Endothelial cell of umbilical vein (primary cell): ENCODE measurements at regions not wholly inside any gene's neighbourhood (a gene's known extent, or its start where the extent isn't known, plus 50 kb on each side); places are given as distances from the start of the nearest gene placed in this dataset.

ENCODE experiments used
- BruUV-seq: library from RNA; stranded (reverse); fragments of 400-500 nt; replicated peaks from 2 replicates; lab custom pipeline; 2021; lab: Mats Ljungman, UMichigan
- CTCF ChIA-PET: fragments of 300-600, 350-600 bp; sonication (Branson Sonifier 250); formaldehyde crosslinking; loops from one replicate; lab custom pipeline; 2021; ENCODE audit warnings: antibody characterized with exemption, inconsistent platforms; lab: Charles Lee
- POLR2A ChIA-PET: fragments of 300-600, 350-600 bp; sonication (Branson Sonifier 250); formaldehyde crosslinking; loops from one replicate; lab custom pipeline; 2021; ENCODE audit warnings: antibody characterized with exemption, inconsistent platforms; lab: Charles Lee
- DNase-seq: peaks from one replicate; pipeline ENCODE4 v3.0.0-alpha.2; 2011; ENCODE audit warnings: low read depth, low spot score
- FAIRE-seq: peaks from 2 replicates; lab custom pipeline; 2011; peaks lifted over from hg19 to GRCh38; lab: Jason Lieb, UNC
- H2AFZ ChIP-seq: 2 replicates; pipeline ENCODE4 v1.6.0; 2012; ENCODE audit warnings: low read depth, low read length, control low read depth, inconsistent platforms
- H3K27ac ChIP-seq: 2 replicates; pipeline ENCODE4 v1.5.1; 2011; ENCODE audit warnings: low read depth, mild to moderate bottlenecking, control low read depth, low read length, moderate library complexity; ENCODE audit not compliant: insufficient read depth
- H3K27me3 ChIP-seq, 2 experiments: 2 replicates each; pipeline versions ENCODE4 v1.6.0 to v1.6.1; 2011; ENCODE audit warnings: low read length in 2 of 2, mixed read lengths in 1 of 2; ENCODE audit not compliant: control insufficient read depth in 2 of 2, insufficient read depth in 2 of 2
- H3K36me3 ChIP-seq, 2 experiments: 2 replicates in 1 of 2; 3 replicates in 1 of 2; pipeline ENCODE4 v1.5.1; 2011; ENCODE audit warnings: low read length in 2 of 2, mild to moderate bottlenecking in 1 of 2, moderate library complexity in 1 of 2; ENCODE audit not compliant: control insufficient read depth in 2 of 2, insufficient read depth in 2 of 2; ENCODE audit errors: extremely low read depth in 1 of 2
- H3K4me1 ChIP-seq: 3 replicates; pipeline ENCODE4 v1.5.1; 2011; ENCODE audit warnings: mild to moderate bottlenecking, low read length; ENCODE audit not compliant: control insufficient read depth, insufficient read depth; ENCODE audit errors: extremely low read depth
- H3K4me2 ChIP-seq: 2 replicates; pipeline ENCODE4 v1.6.1; 2011; ENCODE audit warnings: low read length, control low read depth, mixed read lengths; ENCODE audit not compliant: insufficient read depth
- H3K4me3 ChIP-seq, 3 experiments: fragments of 200-600 bp in 1 of 3; sonication (generic), shearing (Covaris generic) in 1 of 3; replicated peaks in 1 of 3; 2 replicates each; pipeline ENCODE4 v1.5.1; 2011 to 2016; ENCODE audit warnings: control low read depth in 3 of 3, low read length in 3 of 3, mild to moderate bottlenecking in 2 of 3, inconsistent platforms in 1 of 3, low read depth in 1 of 3, moderate library complexity in 1 of 3; ENCODE audit not compliant: insufficient read depth in 1 of 3
- H3K79me2 ChIP-seq: 2 replicates; pipeline ENCODE4 v1.6.0; 2012; ENCODE audit warnings: low read length, inconsistent platforms; ENCODE audit not compliant: control insufficient read depth, insufficient read depth
- H3K9ac ChIP-seq: replicated peaks from 2 replicates; pipeline ENCODE3; 2011; ENCODE audit warnings: low read length, control low read depth; ENCODE audit not compliant: insufficient read depth; ENCODE audit errors: extremely low read depth
- H3K9me1 ChIP-seq: replicated peaks from 3 replicates; pipeline ENCODE4 v1.6.0; 2011; ENCODE audit warnings: mild to moderate bottlenecking, low read length; ENCODE audit not compliant: control insufficient read depth, insufficient read depth; ENCODE audit errors: extremely low read depth
- H3K9me3 ChIP-seq: replicated peaks from 2 replicates; pipeline ENCODE4 v1.5.1; 2012; ENCODE audit warnings: low read length, inconsistent platforms; ENCODE audit not compliant: control insufficient read depth, insufficient read depth
- H4K20me1 ChIP-seq: replicated peaks from 2 replicates; pipeline ENCODE3; 2011; ENCODE audit warnings: mild to moderate bottlenecking, low read length; ENCODE audit not compliant: control insufficient read depth, insufficient read depth; ENCODE audit errors: extremely low read depth
- CTCF ChIP-seq, 2 donors: IDR thresholded peaks; 1 replicate in 1 of 2; 2 replicates in 1 of 2; pipeline ENCODE4 v1.5.1; 2011; ENCODE audit warnings: low read length in 2 of 2, mild to moderate bottlenecking in 2 of 2, moderate library complexity in 2 of 2, control low read depth in 1 of 2, inconsistent platforms in 1 of 2, low read depth in 1 of 2; ENCODE audit not compliant: insufficient read depth in 1 of 2; ENCODE audit errors: extremely low read depth in 1 of 2
- EZH2 ChIP-seq: IDR thresholded peaks from 2 replicates; pipeline ENCODE4 v1.6.1; 2012; ENCODE audit warnings: borderline replicate concordance, low read depth, mild to moderate bottlenecking, moderate library complexity, low read length, inconsistent platforms; ENCODE audit not compliant: severe bottlenecking
- FOS ChIP-seq: IDR thresholded peaks from 2 replicates; pipeline ENCODE4 v1.6.1; 2011; ENCODE audit warnings: mild to moderate bottlenecking, low read length, moderate library complexity, borderline replicate concordance; ENCODE audit not compliant: insufficient read depth
- GATA2 ChIP-seq: IDR thresholded peaks from 2 replicates; pipeline ENCODE4 v1.7.0; 2011; ENCODE audit warnings: low read depth, mild to moderate bottlenecking, moderate library complexity, mixed read lengths, low read length; ENCODE audit not compliant: insufficient read length, insufficient read depth
- JUN ChIP-seq: IDR thresholded peaks from 2 replicates; pipeline ENCODE4 v1.6.1; 2011; ENCODE audit warnings: borderline replicate concordance, low read depth; ENCODE audit not compliant: insufficient read length, insufficient read depth
- MAX ChIP-seq: IDR thresholded peaks from 2 replicates; pipeline ENCODE4 v1.6.1; 2011; ENCODE audit not compliant: insufficient read depth, insufficient read length
- MYC ChIP-seq: IDR thresholded peaks from one replicate; pipeline ENCODE4 v1.6.1; 2011; ENCODE audit warnings: mild to moderate bottlenecking, low read depth, low read length
- POLR2A ChIP-seq: IDR thresholded peaks from 2 replicates; pipeline ENCODE4 v1.6.1; 2012; ENCODE audit warnings: low read depth, mild to moderate bottlenecking, control low read depth, low read length
- POLR2AphosphoS5 ChIP-seq: IDR thresholded peaks from 2 replicates; pipeline ENCODE4 v1.6.1; 2012; ENCODE audit warnings: low read depth, mild to moderate bottlenecking, control low read depth, low read length, moderate library complexity; ENCODE audit not compliant: insufficient read depth
- dilution Hi-C: fragments of 300-500 bp; cut with MboI; formaldehyde crosslinking; loops from one replicate; pipeline ENCODE4 v1.15.0; 2019; ENCODE audit warnings: low sequenced_read_pairs; ENCODE audit not compliant: extremely low pct_ligation_motif_present
- intact Hi-C: fragments of 100-400 bp; cut with micrococcal nuclease; formaldehyde crosslinking; loops from one replicate; pipeline ENCODE4 v1.10.0; 2022

GRCh38 chrX:723781-724180 lies 93.2 kb downstream of the SHOX start:
- Histone ChIP-seq H3K9ac (no peak overlapping the region), H3K9me1 (no peaks in the 10 kb centered on the region), H2AFZ (no peak overlapping the region), H3K4me1 (no peaks in the 10 kb centered on the region), H3K4me2 (no peak overlapping the region), H3K36me3 (no peaks in the 10 kb centered on the region), H3K9me3 (peaks cover 2% of the 10 kb centered on the region), H3K27me3 (no peaks in the 10 kb centered on the region), H3K79me2 (no peaks in the 10 kb centered on the region), H3K27ac (no peak overlapping the region), H3K4me3 (no peak overlapping the region), H4K20me1 (no peaks in the 10 kb centered on the region)
- no peak for TF ChIP-seq POLR2AphosphoS5
- TF ChIP-seq JUN, result no peak
- no peak for TF ChIP-seq FOS
- no peak for TF ChIP-seq MAX
- TF ChIP-seq GATA2, result no peak
- TF ChIP-seq POLR2A, result no peak
- no peak for TF ChIP-seq CTCF (IDR thresholded peaks at IDR 0.05; ENCODE audit: extremely low read depth in 1 of 2, insufficient read depth in 1 of 2, low read depth in 1 of 2, low read length in 2 of 2)
- TF ChIP-seq MYC, result no peak
- TF ChIP-seq EZH2, result no peak
- no peak for DNase-seq
- FAIRE-seq, result no peak
- CTCF ChIA-PET, result no interaction called here
- POLR2A ChIA-PET, result no interaction called here
- intact Hi-C loops, result no loop called here
- BruUV-seq, result no TSS peak
- dilution Hi-C loops, result no loop called here
